GM21447 (cell line): ENCODE measurements at regions not wholly inside any gene's neighbourhood (a gene's known extent, or its start where the extent isn't known, plus 50 kb on each side); places are given as distances from the start of the nearest gene placed in this dataset.
"Not testable (repeated sequence)": the region's sequence is repeated elsewhere in the genome, so short reads cannot be mapped to it uniquely, and the experiment has no call there.

Experiments
- ATAC-seq: cut with Tn5 transposase; IDR thresholded peaks from one replicate; pipeline ENCODE4 v1.9.1; 2021; ENCODE audit not compliant: unreplicated experiment

- no peak for ATAC-seq
Measured at GRCh38 chr11:29490938-29491337, 525.9 kb downstream of the KCNA4 start.

DNA sequence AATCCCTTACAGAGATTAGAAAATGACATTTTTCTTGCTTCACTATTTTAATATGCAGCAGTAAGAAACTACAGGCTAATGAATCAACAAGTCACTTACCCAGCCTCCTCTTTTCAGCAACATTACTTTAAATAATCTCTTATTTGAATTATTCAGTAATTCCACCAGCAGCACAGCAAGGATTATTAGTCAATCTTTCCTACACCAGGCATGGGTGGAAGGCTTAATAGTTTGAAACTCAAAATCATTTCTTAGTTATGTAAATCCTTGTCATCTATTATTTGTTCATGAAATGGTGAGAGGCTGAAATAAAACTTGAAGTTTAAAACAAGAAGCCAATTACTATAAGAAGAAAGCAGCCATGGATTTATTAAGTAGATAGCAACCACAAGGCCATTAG, 530.5 kb downstream of the KCNA4 start:
- no peak for ATAC-seq

GRCh38 chr11:29485641-29486040, 531.2 kb downstream of the KCNA4 start:
- no peak for ATAC-seq

GRCh38 chr11:29484548-29484947, 532.3 kb downstream of the KCNA4 start:
- no peak for ATAC-seq

GRCh38 chr11:29483831-29484230, 533.0 kb downstream of the KCNA4 start:
- no peak for ATAC-seq

DNA sequence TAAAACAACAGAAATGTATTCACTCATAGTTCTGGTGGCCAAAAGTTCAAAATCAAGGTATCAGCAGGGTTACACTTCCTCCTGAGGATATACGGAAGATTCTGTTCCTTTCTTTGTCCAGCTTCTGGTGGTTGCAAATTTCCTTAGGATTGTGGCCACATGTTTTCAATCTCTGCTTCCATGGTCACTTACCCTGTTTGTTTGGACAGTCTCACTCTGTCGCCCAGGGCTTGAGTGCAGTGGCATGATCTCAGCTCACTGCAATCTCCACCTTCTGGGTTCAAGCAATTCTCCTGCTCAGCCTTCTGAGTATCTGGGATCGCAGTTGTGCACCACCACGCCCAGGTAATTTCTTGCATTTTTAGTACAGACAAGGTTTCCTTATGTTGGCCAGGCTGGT, 534.3 kb downstream of the KCNA4 start:
- no peak for ATAC-seq

DNA sequence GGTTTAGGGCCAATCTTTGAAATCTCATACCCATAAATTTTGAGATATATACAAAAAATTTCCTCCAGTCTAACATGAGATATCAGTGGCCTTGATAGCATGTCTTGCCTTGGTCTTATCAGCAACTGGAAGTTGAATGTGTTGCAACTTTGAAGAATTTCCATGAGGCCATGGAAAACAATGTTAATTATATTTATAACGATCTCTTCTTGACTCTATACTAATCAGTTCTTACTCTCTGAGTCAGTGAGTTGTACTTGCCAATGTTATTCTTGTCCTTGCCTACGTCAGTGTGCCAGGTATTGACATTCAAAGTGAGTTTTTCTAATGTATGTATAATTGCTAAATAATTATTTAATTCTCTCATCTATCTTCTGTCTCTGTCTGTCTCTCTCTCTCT, 535.1 kb downstream of the KCNA4 start:
- no peak for ATAC-seq

DNA sequence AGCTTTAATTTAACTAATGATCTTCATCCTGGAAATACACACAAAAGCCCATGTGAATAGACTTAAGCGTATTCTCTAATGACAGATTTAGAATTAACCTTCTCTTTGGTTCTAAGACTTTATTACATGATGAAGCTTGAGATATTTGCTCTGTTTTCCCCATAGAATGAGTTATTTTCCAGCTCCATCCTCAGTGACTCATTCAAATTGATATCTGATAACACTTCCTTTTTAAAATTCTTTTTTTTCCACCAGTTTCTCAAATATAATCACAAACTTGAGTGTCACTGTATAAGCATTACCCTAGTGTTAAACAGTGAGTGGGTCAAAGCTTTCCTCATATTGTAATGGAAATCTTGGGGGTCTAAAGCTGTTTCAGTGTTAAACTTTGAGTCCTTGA, 535.8 kb downstream of the KCNA4 start:
- no peak for ATAC-seq

GRCh38 chr11:29458252-29458651, 558.6 kb downstream of the KCNA4 start:
- ATAC-seq, result no peak

- no peak for ATAC-seq
Measured at GRCh38 chr11:29452146-29452545, 564.7 kb downstream of the KCNA4 start.

GRCh38 chr11:29449281-29450074, 567.4 kb downstream of the KCNA4 start:
- no peak for ATAC-seq

DNA sequence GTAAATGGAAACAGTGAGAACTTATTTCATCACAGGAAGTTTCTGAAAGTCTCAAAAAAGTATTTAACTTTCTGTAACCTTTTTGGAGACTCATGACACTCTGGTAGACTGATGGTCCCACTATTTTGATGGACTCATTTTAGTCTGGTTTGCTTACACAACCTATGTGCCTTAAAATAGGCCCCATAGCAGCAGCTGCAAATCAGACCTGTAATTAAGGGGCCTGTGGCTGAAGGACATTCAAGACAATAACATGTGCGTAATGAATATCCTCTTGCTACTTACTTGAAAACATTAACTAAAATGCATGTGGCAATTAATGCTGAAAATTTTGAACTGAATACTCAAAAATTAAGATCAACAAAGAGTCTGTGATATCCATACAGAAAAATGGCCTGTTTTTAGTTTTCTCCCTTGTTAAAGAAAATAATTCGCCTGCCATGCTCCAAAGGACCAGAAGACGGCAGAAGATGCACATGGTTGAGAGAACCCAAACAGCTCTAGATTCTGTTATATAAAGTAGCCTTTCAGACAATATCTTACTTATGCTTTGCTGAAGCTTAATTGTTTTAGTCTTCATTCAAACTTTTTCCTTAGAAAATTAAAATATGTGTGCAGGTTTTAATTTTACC, 568.5 kb downstream of the KCNA4 start:
- ATAC-seq, result no peak

GRCh38 chr11:29447821-29448220, 569.0 kb downstream of the KCNA4 start:
- ATAC-seq, result no peak

DNA sequence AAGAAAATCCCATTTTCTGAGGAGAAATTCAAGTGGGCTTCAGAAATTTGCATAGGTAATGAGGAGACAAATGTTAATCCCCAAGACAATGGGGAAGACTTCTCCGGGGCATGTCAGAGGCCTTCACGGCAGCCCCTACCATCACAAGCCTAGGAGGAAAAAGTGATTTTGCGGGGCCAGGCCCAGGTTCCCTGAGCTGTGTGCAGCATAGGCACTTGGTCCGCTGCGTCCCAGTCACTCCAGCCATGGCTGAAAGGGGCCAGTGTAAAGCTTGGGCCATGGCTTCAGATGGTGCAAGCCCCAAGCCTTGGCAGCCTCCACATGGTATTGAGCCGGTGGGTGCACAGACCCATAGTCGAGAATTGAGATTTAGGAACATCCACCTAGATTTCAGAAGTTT, 570.7 kb downstream of the KCNA4 start:
- ATAC-seq, result no peak

DNA sequence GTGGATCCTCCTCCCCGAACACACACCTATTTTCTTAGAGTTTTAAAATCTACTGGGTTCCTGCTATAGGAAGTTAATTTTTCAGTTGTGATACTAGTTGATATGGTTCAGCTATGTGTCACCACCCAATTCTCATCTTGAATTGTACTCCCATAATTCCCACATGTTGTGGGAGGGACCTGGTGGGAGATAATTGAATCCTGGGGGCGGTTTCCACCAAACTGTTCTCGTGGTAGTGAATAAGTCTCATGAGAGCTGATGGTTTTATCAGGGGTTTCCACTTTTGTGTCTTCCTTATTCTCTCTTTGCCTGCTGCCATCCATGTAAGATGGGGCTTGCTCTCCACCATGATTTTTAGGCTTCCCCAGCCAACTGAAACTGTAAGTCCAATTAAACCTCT, 571.6 kb downstream of the KCNA4 start:
- ATAC-seq, result not testable (repeated sequence)

GRCh38 chr11:29438815-29439214, 578.0 kb downstream of the KCNA4 start:
- no peak for ATAC-seq

- no peak for ATAC-seq
Measured at GRCh38 chr11:29435421-29435820, 581.4 kb downstream of the KCNA4 start.

DNA sequence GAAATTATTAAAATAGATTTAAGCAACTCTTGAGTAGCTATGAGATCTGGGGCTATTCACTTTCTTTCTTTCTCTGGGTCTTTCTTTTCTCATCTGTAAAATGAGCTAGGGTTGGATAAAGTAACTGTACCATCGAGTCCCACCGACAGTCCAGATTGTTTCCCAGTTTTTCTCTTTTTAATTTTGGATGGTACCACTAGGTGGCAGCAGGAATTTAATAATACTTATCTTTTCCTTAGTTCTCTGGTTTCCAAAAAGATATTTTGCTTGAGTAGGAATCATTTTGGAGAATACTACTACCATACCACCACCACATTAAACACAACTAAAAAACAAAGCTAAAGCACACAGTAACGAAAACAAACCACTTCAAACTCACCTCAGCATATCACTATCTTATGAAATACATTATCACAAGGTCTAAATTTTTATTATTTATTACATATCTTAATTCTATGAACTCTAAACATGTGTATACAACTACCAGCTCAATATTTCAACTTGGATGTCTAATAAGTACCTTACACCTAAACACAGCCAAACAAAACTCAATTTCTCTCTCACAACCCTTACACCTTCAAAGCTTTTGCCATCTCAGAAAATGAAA, 584.0 kb downstream of the KCNA4 start:
- ATAC-seq, result no peak

- ATAC-seq, result no peak
Measured at GRCh38 chr11:29405305-29405704, 611.5 kb downstream of the KCNA4 start.

DNA sequence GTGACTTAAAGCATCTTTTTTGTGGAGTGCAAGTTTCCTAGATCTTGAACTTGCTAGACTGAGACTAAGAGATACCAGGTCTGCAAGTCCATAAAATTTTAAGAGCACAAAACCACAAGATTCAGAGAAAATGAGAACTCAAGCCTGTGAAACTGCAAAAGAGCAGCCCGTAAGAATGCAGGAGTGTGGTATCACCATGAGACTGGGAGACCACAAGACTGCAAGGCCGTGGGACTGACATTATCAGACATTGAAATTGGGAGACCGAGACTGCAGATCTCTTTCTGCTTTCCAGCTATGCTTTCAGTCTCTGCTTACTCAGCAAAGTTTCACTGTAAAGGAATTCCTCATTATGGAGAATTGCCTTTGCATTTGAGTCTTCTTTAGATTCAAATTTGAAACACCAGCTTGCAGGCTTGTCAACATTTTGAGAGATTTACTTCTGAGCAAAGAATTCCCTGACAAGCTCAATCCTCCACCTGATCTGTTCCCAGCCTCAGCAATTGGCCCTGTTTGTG, 621.2 kb downstream of the KCNA4 start:
- ATAC-seq, result no peak

DNA sequence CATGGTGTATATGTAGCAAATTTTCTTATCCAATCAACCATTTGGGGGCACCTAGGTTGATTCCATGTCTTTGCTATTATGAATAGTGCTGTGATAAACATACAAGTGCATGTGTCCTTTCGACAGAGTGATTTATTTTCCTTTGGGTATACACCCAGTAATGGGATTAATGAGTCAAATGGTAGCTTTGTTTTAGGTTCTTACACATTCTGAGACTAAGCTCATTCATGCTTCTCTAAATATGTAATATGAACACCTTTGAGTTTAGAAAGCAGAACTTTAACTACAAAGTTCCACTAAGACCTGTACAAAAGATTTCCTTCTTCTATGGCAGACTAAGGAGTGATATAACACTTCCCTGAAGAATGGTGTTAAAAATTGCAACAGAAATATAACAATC, 627.0 kb downstream of the KCNA4 start:
- no peak for ATAC-seq

DNA sequence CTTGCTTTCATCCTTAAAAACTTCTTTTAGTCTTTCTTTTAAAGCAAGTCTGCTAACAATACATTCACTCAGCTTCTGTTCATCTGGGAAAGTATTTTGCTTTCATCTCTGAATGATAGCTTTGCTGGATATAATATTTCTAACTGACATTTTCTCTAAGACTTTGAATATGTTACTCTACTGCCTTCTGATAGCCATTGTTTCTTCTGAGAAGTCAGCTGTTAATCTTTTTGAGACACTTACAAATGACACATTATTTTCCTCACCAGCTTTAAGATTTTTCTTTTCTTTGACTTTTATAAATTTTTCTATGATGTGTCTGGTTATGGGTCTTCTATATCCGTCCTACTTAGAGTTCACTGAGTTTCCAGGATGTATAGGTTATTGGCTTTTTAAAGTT, 643.1 kb downstream of the KCNA4 start:
- no peak for ATAC-seq
